Renal cortical epithelial cell (primary cell): ENCODE measurements at regions not wholly inside any gene's neighbourhood (a gene's known extent, or its start where the extent isn't known, plus 50 kb on each side); places are given as distances from the start of the nearest gene placed in this dataset.

Source experiments
- DNase-seq: peaks from one replicate; pipeline ENCODE4 v3.0.0-alpha.2; 2011; ENCODE audit warnings: low read depth

DNA sequence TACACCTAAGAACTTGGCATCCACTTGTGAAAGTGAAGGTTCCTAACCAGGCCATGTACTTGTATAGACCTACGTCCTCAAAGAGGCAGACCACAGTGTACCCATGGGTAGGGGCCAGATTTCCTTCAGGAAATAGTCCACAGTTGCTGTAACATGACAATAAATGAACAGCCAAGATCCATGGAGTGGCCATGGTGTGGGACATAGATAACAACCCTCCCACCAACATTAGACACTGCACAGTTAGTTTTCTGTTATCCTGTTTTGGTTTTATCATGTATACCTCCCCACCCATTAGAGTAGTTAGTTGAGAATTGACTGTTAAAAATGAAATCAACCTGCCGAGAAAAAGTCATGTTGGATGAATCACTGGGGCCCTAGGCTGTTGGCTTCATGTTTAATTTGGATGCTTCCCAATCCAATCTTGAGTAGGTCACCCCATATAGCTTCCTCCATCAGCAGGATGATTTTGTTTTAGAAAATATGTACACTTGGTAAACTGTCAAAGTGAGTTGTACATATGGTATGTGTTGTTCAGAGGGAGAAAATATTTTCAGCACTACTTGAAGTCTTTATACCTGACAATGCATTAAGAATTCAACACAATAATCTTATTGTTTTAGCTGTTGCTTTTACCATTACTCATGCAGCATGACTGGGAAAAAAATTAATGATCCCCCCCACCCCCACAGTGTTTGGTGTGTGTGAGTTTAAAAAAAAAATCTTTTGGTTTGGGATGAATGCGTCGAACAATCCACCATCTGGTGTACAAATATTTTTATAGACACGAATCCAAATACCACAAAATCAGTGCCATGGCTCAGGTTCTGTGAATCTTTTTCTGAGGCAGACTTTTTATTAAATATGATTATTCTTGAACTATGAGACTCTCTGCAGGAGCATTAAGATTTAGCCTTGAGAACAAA, 88.3 kb upstream of the ARHGAP29 start:
- DNase-seq = peak; percentile 100

DNA sequence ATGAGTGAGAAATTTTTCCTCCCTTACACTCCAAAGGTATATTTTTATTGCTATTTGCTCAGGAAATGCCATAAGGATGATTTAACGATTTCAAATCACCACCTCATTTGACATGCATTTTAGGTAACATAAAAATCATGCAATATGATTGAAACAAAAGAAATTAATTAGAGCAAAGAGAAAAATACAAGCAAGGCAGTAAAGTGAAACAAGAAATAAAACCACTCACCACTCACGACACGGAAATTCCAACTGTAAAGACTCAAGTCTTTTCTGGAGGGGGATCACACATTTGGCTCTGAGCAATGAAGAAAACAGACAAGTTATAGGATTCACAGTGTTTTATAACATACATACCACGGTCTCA, 86.8 kb upstream of the ARHGAP29 start:
- DNase-seq = peak; percentile 62

DNA sequence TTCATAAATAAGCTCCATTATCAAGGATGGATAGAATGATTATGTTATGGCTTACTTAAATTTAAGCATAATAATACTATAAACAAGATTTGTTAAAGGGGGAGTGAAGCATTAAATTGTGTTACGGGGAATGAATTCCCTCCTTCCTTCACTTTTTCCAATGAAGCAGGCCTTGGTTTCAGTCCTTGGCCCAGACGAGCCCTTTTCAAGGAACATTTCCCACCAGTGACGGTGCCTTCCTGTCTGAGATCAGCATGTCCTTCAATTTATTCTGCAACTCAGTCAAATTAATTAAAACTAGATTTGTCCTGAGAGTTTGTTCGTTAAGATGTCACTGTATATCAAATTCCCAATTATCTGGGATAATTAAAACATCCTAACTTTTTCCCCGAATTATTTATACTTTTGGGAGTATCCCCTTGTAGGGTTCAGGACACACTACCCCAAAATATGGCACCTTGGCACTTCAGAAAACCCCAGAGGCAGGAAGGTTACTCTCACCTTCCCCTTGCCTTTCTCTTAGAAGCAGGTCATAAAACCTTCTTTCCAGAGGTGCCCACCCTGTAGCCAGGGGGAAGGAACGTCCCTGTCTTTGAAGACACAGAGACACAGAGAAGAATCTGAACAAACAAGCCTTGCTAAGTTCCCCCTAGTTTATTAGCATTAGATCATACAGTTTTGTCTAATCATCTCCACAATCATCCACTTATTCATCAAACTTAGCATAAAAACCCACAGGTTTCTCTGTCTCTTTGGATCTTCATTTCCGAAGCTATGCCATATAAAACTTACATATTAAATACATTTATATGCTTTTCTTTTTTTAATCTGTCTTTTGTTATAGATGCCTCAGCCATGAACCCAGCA, 86.2 kb upstream of the ARHGAP29 start:
- no peak for DNase-seq

DNA sequence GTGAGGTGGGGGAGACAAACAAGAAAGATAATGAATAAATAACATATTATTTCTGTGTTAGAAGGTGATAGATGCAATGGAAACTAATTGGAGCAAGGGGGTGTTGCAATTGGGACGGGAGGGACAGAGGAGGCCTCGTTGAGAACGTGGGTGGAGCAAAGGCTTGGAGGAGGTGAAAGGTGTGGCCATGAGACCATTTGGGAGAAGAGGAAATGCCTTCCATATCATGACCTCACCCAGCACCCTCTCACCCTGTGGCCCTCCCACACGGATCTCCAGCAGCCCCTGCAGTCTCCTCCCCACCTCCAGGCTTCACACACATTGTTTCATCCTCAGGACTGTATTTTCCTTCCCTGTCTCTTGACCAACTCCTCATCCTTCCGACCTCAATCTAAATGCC, 85.3 kb upstream of the ARHGAP29 start:
- DNase-seq = peak; percentile 83

DNA sequence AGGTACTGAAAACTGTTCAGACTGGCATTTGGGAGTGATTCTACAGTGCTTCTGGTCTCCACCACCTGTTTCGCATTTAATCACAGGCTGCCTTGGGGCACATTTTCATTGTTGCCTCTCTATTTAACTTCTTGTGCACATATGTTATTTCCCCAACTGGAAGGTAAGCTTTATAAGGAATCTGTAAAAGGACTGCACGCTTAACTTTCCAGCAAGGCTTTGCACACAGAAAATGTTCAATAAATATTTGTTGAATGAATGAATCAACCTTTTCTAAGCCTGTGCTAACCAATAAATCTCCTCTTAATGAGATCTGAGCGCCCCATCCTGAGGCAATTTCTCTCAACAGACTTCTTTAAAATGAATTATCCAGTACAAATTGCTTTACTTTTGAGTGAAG, 84.3 kb upstream of the ARHGAP29 start:
- DNase-seq = no peak

DNA sequence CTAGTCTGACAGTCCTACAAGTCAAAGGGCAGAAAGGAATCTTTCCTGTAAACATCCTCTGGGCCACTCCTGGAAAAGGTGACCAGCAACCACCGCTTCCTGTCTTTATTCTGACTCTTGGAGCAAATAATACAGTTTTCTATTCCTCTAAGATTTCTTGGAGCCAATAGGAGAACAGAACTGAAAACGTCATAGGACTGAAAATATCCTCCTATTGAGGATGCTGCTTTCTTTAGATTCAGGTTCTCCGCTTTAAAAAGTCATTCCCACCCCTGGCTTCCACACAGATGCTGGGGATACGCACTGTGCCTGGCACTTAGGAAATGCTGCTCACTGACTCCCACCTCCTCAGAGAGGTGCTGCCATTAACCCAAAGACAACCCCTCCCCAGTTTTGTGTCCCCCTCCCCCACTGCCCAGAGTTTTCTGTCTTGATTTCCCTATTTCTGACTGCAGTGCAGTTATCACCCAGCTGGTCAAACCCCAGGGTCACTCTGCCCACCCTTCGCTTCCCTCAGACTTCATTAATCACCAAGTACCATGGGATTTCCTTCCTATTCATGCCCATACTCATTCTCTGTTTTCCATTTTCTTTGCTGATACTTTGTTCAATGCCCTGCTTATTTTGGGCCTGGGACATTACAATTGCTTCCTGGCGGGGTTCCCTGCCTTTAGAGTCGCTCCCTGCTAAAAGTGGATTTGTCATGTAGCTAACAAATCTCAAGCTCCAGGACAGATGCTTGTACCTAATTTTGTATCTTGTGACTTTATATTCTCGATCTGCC, 82.1 kb upstream of the ARHGAP29 start:
- DNase-seq = no peak

DNA sequence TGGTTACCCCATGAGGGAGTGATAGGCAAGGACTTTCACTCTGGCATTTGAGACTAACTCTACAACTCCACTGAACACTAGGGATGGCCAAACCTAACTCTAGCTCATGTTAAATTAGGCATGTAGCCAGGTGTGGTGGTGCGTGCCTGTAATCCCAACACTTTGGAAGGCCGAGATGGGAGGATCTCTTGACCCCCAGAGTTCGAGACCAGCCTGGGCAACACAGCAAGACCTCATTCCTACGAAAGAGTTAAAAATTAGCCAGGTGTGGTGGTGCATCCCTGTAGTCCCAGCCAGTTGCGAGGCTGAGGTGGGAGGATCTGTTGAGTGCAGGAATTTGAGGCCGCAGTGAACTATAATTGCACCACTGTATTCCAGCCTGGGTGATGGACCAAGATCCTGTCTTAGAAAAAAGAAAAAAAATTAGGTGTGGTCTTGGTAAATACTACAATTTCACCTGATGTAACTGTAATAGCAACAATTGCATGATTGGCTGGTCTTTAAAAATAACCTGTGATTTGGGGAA, 81.2 kb upstream of the ARHGAP29 start:
- no peak for DNase-seq

DNA sequence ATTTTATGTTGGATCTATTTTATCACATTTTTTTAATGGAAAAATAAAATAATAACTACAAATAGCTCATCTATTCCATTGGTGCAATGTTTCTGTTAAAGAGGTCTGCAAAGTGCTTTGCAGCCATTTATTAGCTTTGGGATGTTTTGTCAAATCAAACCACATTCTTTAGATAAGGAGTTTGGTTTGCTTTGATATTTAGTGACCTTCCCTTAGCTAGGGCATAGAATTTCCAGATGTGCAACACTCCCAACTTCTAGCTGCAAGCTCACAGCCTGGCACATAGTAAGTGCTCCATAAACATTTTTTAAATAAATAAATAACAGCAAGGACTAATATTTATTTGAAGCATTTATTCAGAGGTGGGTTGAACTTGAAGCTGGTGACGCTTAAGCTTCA, 80.4 kb upstream of the ARHGAP29 start:
- DNase-seq = no peak

DNA sequence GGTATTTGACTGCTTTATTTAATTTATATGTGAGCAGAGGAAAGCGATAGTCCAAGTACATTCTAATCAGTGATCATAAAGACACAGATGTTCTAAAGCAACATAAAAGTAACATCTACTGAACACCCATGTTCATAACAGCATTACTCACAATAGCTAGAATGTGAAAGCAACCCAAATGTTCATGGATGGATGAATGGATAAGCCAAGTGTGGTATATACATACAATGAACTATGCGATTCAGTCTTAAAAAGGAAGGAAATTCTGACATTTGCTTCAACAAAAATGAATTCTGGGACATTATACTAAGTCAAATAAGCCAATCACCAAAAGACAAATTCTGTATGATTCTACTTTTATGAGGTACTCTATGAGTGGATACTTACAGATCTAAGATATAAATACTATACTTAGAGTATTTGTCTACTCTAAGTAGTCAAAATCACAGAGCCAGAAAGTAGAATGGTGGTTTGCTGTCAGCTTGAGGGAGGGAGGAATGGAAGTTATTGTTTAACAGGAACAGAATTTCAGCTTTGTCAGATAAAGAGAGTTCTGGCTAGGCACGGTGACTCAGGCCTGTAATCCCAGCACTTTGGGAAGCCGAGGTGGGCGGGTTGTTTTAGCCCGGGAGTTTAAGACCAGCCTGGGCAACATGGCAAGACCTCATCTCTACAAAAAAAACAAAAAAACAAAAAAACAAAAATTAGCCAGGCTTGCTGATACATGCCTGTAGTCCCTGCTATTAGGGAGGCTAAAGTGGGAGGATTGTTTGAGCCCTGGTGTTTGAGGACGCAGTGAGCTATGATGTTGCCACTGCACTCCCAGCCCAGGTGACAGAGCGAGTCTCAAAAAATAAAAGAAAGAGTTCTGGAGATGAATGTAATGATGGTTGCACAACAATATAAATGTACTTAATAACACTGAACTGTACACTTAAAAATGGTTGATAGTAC, 79.7 kb upstream of the ARHGAP29 start:
- peak; percentile 97 for DNase-seq

DNA sequence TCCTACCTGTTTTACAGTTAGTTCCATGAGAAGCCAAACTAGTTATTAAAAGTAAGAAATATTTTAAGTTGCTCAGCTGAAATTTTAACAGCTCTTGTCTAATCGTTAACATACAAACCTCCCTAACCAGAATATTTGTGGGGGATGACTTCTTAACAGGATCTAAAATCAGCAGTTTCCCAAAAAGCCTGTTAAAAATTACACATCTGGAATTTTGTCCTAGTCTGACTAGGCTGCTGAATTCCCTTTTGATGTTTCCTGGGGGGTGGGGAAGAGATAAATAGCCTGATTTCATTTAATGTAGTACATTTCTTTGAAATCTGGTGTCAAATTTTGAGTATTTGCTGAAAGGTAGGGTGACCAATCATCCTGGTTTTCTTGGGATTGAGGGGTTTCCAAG, 78.8 kb upstream of the ARHGAP29 start:
- peak; percentile 96 for DNase-seq

DNA sequence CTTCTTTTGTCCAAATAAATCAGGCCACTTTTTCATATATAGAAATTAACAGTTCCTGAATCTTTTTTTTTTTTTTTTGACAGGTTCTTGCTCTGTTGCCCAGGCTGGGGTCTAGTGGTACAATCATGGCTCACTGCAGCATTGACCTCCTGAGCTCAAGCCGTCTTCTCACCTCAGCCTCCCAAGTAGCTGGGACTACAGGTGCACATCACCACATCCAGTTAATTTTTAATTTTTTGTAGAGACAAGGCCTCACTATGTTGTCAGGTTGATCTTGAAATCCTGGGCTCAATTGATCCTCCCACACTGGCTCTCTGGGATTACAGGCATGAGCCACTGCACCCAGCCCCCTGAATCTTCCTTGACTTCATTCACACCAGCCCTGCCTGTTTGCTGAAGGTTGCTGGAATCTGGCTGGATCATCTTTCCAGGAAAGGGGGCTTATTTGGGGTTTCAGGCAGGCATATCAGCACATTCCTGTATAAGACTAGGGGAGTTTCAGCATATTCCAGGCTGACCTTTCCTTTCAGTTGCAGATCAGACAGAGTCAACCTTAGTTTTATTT, 78.2 kb upstream of the ARHGAP29 start:
- peak; percentile 74 for DNase-seq

DNA sequence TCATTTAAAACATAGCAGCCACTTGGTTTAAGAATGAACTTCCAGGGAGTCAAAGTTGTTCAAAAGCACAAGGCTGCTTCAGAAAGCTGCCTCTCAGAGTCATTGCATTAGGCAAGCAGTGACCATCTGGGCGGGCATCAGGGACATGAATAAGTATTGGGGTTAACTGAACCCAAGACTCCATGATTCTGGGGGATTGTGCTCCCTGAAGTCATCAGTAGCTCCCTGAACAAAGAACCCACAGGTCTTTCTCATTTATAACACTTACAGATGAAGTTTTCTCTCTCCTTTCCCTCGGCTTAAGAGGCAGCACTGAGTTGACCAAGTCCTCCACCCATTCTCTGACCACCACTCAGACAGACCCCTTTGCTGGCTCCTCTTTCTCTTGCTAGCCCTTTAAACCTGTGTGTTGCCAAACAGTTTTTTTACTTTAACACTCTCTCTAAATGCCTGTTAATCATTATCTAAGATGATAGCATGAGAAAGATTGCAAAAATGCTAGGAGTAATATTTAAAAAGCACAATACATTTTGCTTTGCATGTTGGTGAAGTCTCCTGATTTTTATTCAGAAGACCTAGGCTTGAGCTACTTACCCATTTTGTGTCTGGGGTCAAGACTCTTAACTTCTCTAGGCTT, 77.0 kb upstream of the ARHGAP29 start:
- peak; percentile 76 for DNase-seq

DNA sequence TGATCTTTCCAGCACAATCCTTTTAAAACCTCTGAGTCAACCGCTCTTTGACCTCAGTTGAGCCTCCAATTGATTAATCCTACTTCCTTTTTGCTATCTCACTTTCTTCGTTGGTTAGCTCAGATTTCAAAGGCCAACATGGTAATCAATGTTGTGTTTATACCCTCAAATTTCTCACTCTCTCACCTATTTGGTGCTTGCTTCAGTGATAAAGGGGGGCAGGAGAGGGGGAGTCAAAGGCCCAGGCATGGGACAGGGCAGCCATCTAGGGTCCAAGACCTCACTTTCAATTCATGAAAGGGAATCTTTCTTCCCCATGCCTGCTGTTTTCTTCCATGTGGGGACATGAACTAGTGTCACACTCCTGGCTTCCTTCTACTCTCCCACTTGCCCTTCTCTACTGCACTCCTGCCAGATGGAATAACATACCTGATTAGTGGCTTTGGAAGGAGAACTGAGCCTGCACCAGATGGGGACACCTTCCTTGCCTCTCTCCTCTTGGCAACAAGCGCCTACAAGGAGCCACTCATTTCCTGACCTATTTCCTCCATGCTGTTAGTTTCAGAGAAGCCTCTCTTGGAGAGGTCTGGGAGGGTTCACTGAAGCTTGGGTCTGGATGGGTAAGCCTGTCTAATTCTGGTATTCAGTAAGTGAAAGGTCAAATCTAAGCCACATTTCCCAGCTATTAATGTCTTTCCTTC, 73.3 kb upstream of the ARHGAP29 start:
- no peak for DNase-seq

DNA sequence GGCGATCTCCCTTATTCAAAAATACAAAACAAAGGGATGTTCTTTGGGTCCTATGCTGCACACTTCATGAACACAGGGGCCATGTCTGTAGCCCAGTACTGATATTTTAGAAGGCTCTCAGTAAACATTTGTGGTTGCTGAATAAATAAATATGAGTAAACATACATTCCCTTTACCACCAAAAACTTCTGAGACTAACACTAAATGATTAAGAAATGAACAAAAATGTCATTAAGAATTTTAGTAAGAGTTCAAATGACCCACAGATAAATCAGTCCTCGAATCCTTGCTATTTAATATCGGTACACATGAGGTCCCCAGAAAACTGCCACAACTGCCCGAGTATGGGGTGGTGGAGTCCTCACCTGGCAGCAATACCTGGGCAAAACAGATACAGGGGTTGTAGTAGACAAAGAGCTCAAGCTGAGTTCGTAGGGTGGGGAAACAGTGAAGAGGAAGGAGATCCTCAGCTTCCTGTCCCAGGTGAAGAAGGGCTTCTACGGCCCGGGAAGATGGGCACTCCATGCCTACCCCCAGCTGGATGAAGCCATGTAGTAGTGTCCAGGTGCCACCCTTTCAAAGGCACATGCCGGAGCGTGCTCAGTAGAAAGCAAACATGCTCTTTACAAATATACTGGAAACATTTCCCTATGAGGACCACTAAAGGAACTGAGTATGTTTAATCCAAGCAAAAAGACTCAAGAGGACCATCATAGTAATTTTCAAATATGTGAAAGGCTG, 72.6 kb upstream of the ARHGAP29 start:
- no peak for DNase-seq

DNA sequence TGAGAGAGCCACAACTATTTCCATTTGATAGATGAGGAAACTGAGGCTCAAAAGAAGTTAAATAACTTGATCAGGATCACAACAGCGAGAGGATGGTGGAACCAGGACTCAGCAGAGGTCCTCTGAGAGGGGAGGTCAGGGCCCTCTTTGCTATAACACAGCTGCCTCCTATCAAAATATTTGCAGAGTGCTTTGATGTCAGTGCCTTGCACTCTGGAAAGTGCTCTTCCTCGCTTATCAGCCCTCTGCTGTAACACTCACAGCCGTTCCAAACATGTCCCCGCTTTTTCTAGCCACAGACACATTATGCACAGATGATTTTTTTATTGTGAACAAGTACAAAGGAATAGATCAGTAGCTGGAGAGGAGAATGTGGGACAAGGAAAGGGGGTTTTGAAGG, 71.8 kb upstream of the ARHGAP29 start:
- DNase-seq = no peak

DNA sequence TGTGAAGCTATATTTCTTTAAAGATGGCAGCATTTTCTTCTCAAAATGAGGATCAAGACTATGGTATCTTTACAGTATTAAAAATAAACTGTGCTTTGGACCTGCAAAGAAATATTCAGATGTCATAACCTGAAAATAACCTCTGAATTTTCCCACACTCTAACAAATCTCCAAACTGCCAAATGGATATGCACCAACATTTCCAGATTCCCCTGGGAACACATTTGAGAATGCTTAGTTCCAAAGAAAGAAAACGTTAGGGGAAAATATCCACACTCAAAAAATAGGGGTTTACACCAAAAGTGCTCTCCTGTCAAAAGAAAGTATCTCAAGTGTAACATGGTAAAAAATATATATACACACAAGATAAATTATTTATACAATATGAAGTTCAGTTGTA, 69.1 kb upstream of the ARHGAP29 start:
- DNase-seq = no peak

DNA sequence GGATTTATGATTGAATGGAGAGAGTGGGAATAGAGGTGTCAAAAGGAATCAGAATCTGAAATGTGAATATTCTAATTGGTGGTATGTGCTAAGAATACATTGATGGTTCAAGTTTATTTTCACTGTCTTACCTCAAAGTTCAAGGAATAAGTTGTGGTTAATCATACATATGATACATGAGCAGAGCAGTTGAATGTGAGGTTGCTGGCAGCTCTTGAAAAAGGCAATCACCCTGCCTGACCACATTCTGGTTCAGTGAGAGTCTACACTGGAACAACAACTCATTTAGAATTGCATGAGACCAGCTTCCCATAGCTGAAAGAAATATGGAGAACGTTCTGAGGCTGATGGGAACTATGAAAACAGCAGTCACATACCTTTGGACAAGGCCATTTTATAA, 68.3 kb upstream of the ARHGAP29 start:
- DNase-seq = peak; percentile 90

DNA sequence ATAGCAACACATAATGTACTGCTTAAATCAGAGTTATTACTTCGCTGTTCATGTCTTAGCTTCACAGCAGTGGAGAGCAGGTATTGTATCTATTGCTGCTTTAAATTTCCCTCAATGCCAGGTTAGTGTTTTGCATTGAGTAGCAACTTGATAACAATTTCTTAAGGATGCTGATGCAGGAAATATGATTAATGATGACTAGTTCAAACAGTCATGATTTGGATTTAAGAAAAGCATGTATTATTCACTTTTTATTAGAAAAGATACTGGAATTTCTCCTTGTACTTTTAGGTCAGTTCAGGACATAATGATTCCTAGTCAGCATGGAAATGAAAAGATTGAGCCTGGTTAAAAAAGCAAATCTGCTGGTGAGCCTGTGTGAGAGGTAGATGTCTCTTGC, 67.2 kb upstream of the ARHGAP29 start:
- DNase-seq = no peak

DNA sequence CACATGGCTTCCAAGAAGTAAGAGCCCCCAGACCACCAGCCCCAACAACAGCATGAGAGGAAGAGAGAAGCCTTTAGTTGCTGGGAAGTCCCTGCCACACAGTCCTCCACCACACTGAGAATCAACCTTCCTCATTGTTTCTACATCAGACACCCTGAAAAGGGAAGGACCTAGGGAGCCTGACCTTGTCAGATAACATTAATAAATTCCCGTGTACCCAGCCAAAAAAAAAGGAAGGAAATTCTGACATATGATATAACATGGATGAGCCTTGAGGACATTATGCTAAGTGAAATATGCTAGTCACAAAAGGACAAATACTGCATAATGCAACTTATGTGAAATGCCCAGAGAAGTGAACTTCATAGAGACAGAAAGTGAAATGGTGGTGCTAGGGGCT, 65.6 kb upstream of the ARHGAP29 start:
- no peak for DNase-seq
